GM12874 (cell line): ENCODE measurements at regions not wholly inside any gene's neighbourhood (a gene's known extent, or its start where the extent isn't known, plus 50 kb on each side); places are given as distances from the start of the nearest gene placed in this dataset.

Source experiments
- CTCF ChIP-seq: IDR thresholded peaks from 2 replicates; pipeline ENCODE4 v1.5.1; 2011; ENCODE audit warnings: low read depth, mild to moderate bottlenecking, control low read depth, low read length, moderate library complexity; ENCODE audit not compliant: insufficient read depth

DNA sequence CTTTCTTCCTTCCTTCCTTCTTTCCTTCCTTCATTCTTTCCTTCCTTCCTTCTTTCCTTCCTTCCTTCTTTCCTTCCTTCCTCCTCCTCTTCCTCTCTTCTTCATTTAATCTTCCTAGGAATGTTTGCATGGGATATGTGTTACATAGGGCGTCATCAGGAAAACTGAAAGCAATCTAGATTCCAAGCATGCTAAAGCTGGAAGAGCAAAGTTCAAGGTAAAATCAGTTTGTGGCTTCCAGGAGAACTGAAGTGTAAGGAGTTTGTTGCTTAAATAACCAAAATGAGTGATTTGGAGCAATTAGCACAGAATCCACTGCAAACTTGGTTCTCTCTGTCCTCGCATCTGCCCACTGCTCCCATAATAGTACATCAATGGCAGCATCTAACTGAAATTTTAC is 716.2 kb downstream of the GBE1 start:
- TF ChIP-seq CTCF, result no peak

- no peak for TF ChIP-seq CTCF
Measured at GRCh38 chr3:81043660-81044199, 717.7 kb downstream of the GBE1 start.

DNA sequence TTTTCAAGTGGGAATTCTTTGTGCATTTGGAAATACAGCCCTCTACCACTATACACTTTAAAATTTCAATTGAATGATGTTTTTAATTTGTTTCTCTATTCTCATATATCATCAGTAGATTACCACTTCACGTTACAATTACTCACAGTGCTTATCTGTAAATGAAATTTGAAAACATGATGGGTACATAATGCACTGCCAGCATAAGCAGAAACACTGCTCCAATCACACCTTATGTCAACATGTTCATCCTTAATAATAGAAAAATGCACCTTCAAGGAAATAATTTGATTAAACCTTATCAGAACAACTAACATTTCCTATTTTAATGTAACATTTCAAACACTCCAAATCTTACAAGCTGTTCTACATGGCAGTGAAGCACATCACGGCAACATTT is 718.4 kb downstream of the GBE1 start:
- no peak for TF ChIP-seq CTCF

DNA sequence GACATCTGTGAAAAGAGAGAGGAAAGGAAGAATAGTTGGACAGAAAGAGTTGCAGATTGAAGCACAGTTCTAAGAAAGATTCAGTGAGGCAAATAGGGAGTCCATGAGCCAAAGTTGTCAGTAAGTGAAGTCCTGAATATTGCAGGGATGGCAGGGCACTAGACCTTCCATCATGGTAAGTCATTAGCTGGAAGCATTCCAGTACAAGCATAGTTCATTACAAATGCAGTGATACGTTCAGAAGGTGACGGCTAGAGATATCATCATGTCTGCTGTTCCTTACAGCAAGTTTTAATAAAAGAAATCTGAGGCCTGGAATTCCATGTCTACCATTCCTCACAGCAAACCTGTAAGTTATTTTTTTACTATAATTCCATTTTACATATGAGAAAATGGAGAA is 720.1 kb downstream of the GBE1 start:
- TF ChIP-seq CTCF, result no peak

GRCh38 chr3:81040107-81040506 is 721.3 kb downstream of the GBE1 start:
- no peak for TF ChIP-seq CTCF

- TF ChIP-seq CTCF, result no peak
Measured at GRCh38 chr3:81033684-81034083, 727.8 kb downstream of the GBE1 start.

- TF ChIP-seq CTCF, result no peak
Measured at GRCh38 chr3:81033185-81033584, 728.3 kb downstream of the GBE1 start.
